ENCODE measurements at regions not wholly inside any gene's neighbourhood (a gene's known extent, or its start where the extent isn't known, plus 50 kb on each side); places are given as distances from the start of the nearest gene placed in this dataset.

- no peak for TF ChIP-seq POLR2A (IDR thresholded peaks at IDR 0.05; ENCODE audit: low read depth, low read length)
- no peak for FAIRE-seq
- no peak for DNase-seq (ENCODE audit: insufficient read length, low spot score)
These were observed 1633.9 kb downstream of the GRIK2 start for GRCh38 chr6:103027271-103027931.

- no peak for FAIRE-seq
- no peak for TF ChIP-seq POLR2A (IDR thresholded peaks at IDR 0.05; ENCODE audit: low read depth, low read length)
- DNase-seq (ENCODE audit: insufficient read length, low spot score): no peak
These were observed 1624.9 kb downstream of the GRIK2 start for GRCh38 chr6:103018426-103018825.

GRCh38 chr6:103017878-103018277 is 1624.4 kb downstream of the GRIK2 start:
- TF ChIP-seq POLR2A (IDR thresholded peaks at IDR 0.05; ENCODE audit: low read depth, low read length): no peak
- DNase-seq (ENCODE audit: insufficient read length, low spot score) (no peak), FAIRE-seq (no peak)

- DNase-seq (ENCODE audit: insufficient read length, low spot score) (no peak), FAIRE-seq (no peak)
- TF ChIP-seq POLR2A (IDR thresholded peaks at IDR 0.05; ENCODE audit: low read depth, low read length): no peak
These were observed 1618.1 kb downstream of the GRIK2 start for GRCh38 chr6:103011605-103012004.

- no peak for FAIRE-seq
- no peak for DNase-seq (ENCODE audit: insufficient read length, low spot score)
- no peak for TF ChIP-seq POLR2A (IDR thresholded peaks at IDR 0.05; ENCODE audit: low read depth, low read length)
These were observed 1608.8 kb downstream of the GRIK2 start for GRCh38 chr6:103002282-103002681.

GRCh38 chr6:103001724-103002123 is 1608.2 kb downstream of the GRIK2 start:
- DNase-seq (ENCODE audit: insufficient read length, low spot score): no peak
- no peak for FAIRE-seq
- no peak for TF ChIP-seq POLR2A (IDR thresholded peaks at IDR 0.05; ENCODE audit: low read depth, low read length)

GRCh38 chr6:103000688-103001087 is 1607.2 kb downstream of the GRIK2 start:
- TF ChIP-seq POLR2A (IDR thresholded peaks at IDR 0.05; ENCODE audit: low read depth, low read length): no peak
- DNase-seq (ENCODE audit: insufficient read length, low spot score) (no peak), FAIRE-seq (no peak)

- FAIRE-seq (no peak), DNase-seq (ENCODE audit: insufficient read length, low spot score) (no peak)
- TF ChIP-seq POLR2A (IDR thresholded peaks at IDR 0.05; ENCODE audit: low read depth, low read length): no peak
These were observed 1602.0 kb downstream of the GRIK2 start for GRCh38 chr6:102995491-102995890.

- no peak for FAIRE-seq
- no peak for DNase-seq (ENCODE audit: insufficient read length, low spot score)
- TF ChIP-seq POLR2A (IDR thresholded peaks at IDR 0.05; ENCODE audit: low read depth, low read length): no peak
These were observed 1601.4 kb downstream of the GRIK2 start for GRCh38 chr6:102994866-102995265.

- no peak for TF ChIP-seq POLR2A (IDR thresholded peaks at IDR 0.05; ENCODE audit: low read depth, low read length)
- DNase-seq (ENCODE audit: insufficient read length, low spot score): no peak
- no peak for FAIRE-seq
These were observed 1592.6 kb downstream of the GRIK2 start for GRCh38 chr6:102986086-102986485.

- no peak for DNase-seq (ENCODE audit: insufficient read length, low spot score)
- no peak for TF ChIP-seq POLR2A (IDR thresholded peaks at IDR 0.05; ENCODE audit: low read depth, low read length)
- FAIRE-seq: no peak
These were observed 1590.8 kb downstream of the GRIK2 start for GRCh38 chr6:102984357-102984756.

- DNase-seq (ENCODE audit: insufficient read length, low spot score): no peak
- TF ChIP-seq POLR2A (IDR thresholded peaks at IDR 0.05; ENCODE audit: low read depth, low read length): no peak
- no peak for FAIRE-seq
These were observed 1588.0 kb downstream of the GRIK2 start for GRCh38 chr6:102981490-102982015.

- TF ChIP-seq POLR2A (IDR thresholded peaks at IDR 0.05; ENCODE audit: low read depth, low read length): no peak
- DNase-seq (ENCODE audit: insufficient read length, low spot score): no peak
- FAIRE-seq: no peak
These were observed 1587.4 kb downstream of the GRIK2 start for GRCh38 chr6:102980951-102981350.

GRCh38 chr6:102961902-102962301 is 1568.4 kb downstream of the GRIK2 start:
- DNase-seq (ENCODE audit: insufficient read length, low spot score): no peak
- no peak for FAIRE-seq
- TF ChIP-seq POLR2A (IDR thresholded peaks at IDR 0.05; ENCODE audit: low read depth, low read length): no peak

- no peak for DNase-seq (ENCODE audit: insufficient read length, low spot score)
- TF ChIP-seq POLR2A (IDR thresholded peaks at IDR 0.05; ENCODE audit: low read depth, low read length): no peak
- FAIRE-seq: no peak
These were observed 1557.5 kb downstream of the GRIK2 start for GRCh38 chr6:102950967-102951366.
